HEK293T (cell line): ENCODE measurements at regions not wholly inside any gene's neighbourhood (a gene's known extent, or its start where the extent isn't known, plus 50 kb on each side); places are given as distances from the start of the nearest gene placed in this dataset.
"Not testable (repeated sequence)": the region's sequence is repeated elsewhere in the genome, so short reads cannot be mapped to it uniquely, and the experiment has no call there.

Source experiments
- CTCF ChIA-PET: fragments of 350-600 bp; formaldehyde crosslinking; extraction: SDS; loops from one replicate; lab custom pipeline; 2021; ENCODE audit warnings: antibody characterized with exemption, inconsistent platforms; lab: Yijun Ruan, JAX
- POLR2A ChIA-PET: fragments of 350-600 bp; formaldehyde crosslinking; extraction: SDS; loops from one replicate; lab custom pipeline; 2020; ENCODE audit warnings: antibody characterized with exemption, inconsistent platforms; lab: Yijun Ruan, JAX
- DNase-seq: peaks from one replicate; pipeline ENCODE4 v3.0.0; 2012; ENCODE audit warnings: mixed read lengths; ENCODE audit errors: extremely low spot score
- ARNT ChIP-seq: fragments of 450-650 bp; IDR thresholded peaks from 2 replicates; pipeline ENCODE4 v1.6.1; 2017; ENCODE audit warnings: mild to moderate bottlenecking
- BHLHE40 ChIP-seq: fragments of 450-650 bp; IDR thresholded peaks from 2 replicates; pipeline ENCODE4 v1.6.1; 2016; ENCODE audit warnings: mild to moderate bottlenecking, moderate library complexity, borderline replicate concordance
- CTBP1 ChIP-seq: fragments of 450-650 bp; IDR thresholded peaks from 2 replicates; pipeline ENCODE4 v1.6.1; 2016; ENCODE audit warnings: borderline replicate concordance
- ELF4 ChIP-seq: fragments of 450-650 bp; IDR thresholded peaks from 2 replicates; pipeline ENCODE4 v1.6.1; 2017; ENCODE audit warnings: antibody characterized with exemption
- FOXA1 ChIP-seq: fragments of 450-650 bp; IDR thresholded peaks from 2 replicates; pipeline ENCODE4 v1.6.1; 2016; ENCODE audit warnings: mild to moderate bottlenecking
- FOXK2 ChIP-seq: fragments of 450-650 bp; IDR thresholded peaks from 2 replicates; pipeline ENCODE4 v1.6.1; 2016; ENCODE audit warnings: mild to moderate bottlenecking
- FOXM1 ChIP-seq: fragments of 450-650 bp; IDR thresholded peaks from 2 replicates; pipeline ENCODE4 v1.6.1; 2017; ENCODE audit warnings: mild to moderate bottlenecking, borderline replicate concordance
- HDGF ChIP-seq: fragments of 450-650 bp; IDR thresholded peaks from 2 replicates; pipeline ENCODE4 v1.6.1; 2017; ENCODE audit warnings: antibody characterized with exemption, borderline replicate concordance
- L3MBTL2 ChIP-seq: fragments of 450-650 bp; conservative IDR thresholded peaks from 2 replicates; pipeline ENCODE4 v1.6.1; 2016; ENCODE audit warnings: mild to moderate bottlenecking
- LEF1 ChIP-seq: fragments of 450-650 bp; IDR thresholded peaks from 2 replicates; pipeline ENCODE4 v1.6.1; 2017; ENCODE audit warnings: mild to moderate bottlenecking, borderline replicate concordance
- NFRKB ChIP-seq: fragments of 450-650 bp; IDR thresholded peaks from 2 replicates; pipeline ENCODE4 v1.6.1; 2016; ENCODE audit warnings: mild to moderate bottlenecking, moderate library complexity
- PKNOX1 ChIP-seq: fragments of 450-650 bp; IDR thresholded peaks from 2 replicates; pipeline ENCODE4 v1.6.1; 2016
- SP1 ChIP-seq: fragments of 450-650 bp; IDR thresholded peaks from 2 replicates; pipeline ENCODE4 v1.6.1; 2017
- SUZ12 ChIP-seq: fragments of 450-650 bp; IDR thresholded peaks from 2 replicates; pipeline ENCODE4 v1.6.1; 2016; ENCODE audit warnings: mild to moderate bottlenecking
- TARDBP ChIP-seq: fragments of 450-650 bp; IDR thresholded peaks from 2 replicates; pipeline ENCODE4 v1.6.1; 2016
- ZNF384 ChIP-seq: fragments of 450-650 bp; IDR thresholded peaks from 2 replicates; pipeline ENCODE4 v1.6.1; 2016

- ChIA-PET POLR2A (no interaction called here), CTCF (no interaction called here)
- TF ChIP-seq TARDBP: no peak
- TF ChIP-seq FOXK2: no peak
- TF ChIP-seq SUZ12: no peak
- no peak for TF ChIP-seq PKNOX1
- no peak for TF ChIP-seq LEF1
- TF ChIP-seq BHLHE40: no peak
- TF ChIP-seq L3MBTL2: no peak
- TF ChIP-seq CTBP1: no peak
- DNase-seq: no peak
Measured at GRCh38 chr4:33948921-33949320, 2295.4 kb downstream of the ARAP2 start.

GRCh38 chr4:33953848-33954247, 2290.5 kb downstream of the ARAP2 start:
- DNase-seq, CTCF ChIA-PET, POLR2A ChIA-PET: not testable (repeated sequence)

GRCh38 chr4:33954759-33955158, 2289.6 kb downstream of the ARAP2 start:
- ChIA-PET CTCF (no interaction called here), POLR2A (no interaction called here)
- TF ChIP-seq FOXK2 (no peak), ZNF384 (no peak), TARDBP (no peak), HDGF (no peak), SUZ12 (no peak), FOXM1 (no peak), FOXA1 (no peak), ARNT (no peak), CTBP1 (no peak), BHLHE40 (no peak), LEF1 (no peak), PKNOX1 (no peak), L3MBTL2 (no peak), NFRKB (no peak), ELF4 (no peak), SP1 (no peak)
- DNase-seq: no peak

- no peak for DNase-seq
- ChIA-PET CTCF (no interaction called here), POLR2A (no interaction called here)
- TF ChIP-seq PKNOX1 (no peak), NFRKB (no peak), L3MBTL2 (no peak), LEF1 (no peak), FOXM1 (no peak), BHLHE40 (no peak), TARDBP (no peak)
Measured at GRCh38 chr4:33959519-33959918, 2284.8 kb downstream of the ARAP2 start.

GRCh38 chr4:33961761-33962160, 2282.6 kb downstream of the ARAP2 start:
- CTCF ChIA-PET: no interaction called here
- no peak for TF ChIP-seq ARNT
- no peak for TF ChIP-seq FOXK2
- TF ChIP-seq L3MBTL2: no peak
- no peak for TF ChIP-seq FOXA1
- TF ChIP-seq BHLHE40: no peak
- no peak for TF ChIP-seq HDGF
- no peak for TF ChIP-seq NFRKB
- no peak for TF ChIP-seq ZNF384
- no peak for TF ChIP-seq TARDBP
- no peak for TF ChIP-seq PKNOX1
- TF ChIP-seq LEF1: no peak
- TF ChIP-seq SP1: no peak
- POLR2A ChIA-PET: no interaction called here
- DNase-seq: no peak

GRCh38 chr4:33966808-33967207, 2277.5 kb downstream of the ARAP2 start:
- ChIA-PET POLR2A (no interaction called here), CTCF (no interaction called here)

GRCh38 chr4:33974270-33974669, 2270.0 kb downstream of the ARAP2 start:
- POLR2A ChIA-PET: no interaction called here
- TF ChIP-seq SUZ12 (no peak), SP1 (no peak), BHLHE40 (no peak), FOXA1 (no peak), LEF1 (no peak), NFRKB (no peak), TARDBP (no peak), ZNF384 (no peak), ARNT (no peak), ELF4 (no peak)
- DNase-seq: no peak
- CTCF ChIA-PET: interaction anchor here (0.6 kb wide), 1 partner anchor 533 kb away, joined by 4 read pairs; no protein-coding TSS in a partner anchor

More at GRCh38 chr4:33966808-33967207, 2277.5 kb downstream of the ARAP2 start:
- no peak for TF ChIP-seq FOXK2
- no peak for TF ChIP-seq SUZ12
- TF ChIP-seq HDGF: no peak
- TF ChIP-seq FOXA1: no peak
- no peak for TF ChIP-seq BHLHE40
- TF ChIP-seq CTBP1: no peak
- TF ChIP-seq LEF1: no peak
- no peak for DNase-seq
